ENCODE measurements at regions not wholly inside any gene's neighbourhood (a gene's known extent, or its start where the extent isn't known, plus 50 kb on each side); places are given as distances from the start of the nearest gene placed in this dataset.

GRCh38 chr18:56414357-56414756, 224.0 kb downstream of the TXNL1 start:
- TF ChIP-seq EZH2phosphoT487 (conservative IDR thresholded peaks at IDR 0.05; ENCODE audit: low read length) (no peak), CTCF (IDR thresholded peaks at IDR 0.05; ENCODE audit: insufficient read depth, low read length, poor library complexity, severe bottlenecking) (no peak)

All from SU-DHL-6 (cell line).